ENCODE measurements at regions not wholly inside any gene's neighbourhood (a gene's known extent, or its start where the extent isn't known, plus 50 kb on each side); places are given as distances from the start of the nearest gene placed in this dataset.
"Not testable (repeated sequence)": the region's sequence is repeated elsewhere in the genome, so short reads cannot be mapped to it uniquely, and the experiment has no call there.

GRCh38 chr4:179695175-179695574, 2252.9 kb upstream of the AGA start:
- WGBS, 4 donors = 73 to 81% (median 77%) methylated on average over 5 of the region's 5 CpGs
- no peak for TF ChIP-seq POLR2A (IDR thresholded peaks at IDR 0.05)
- TF ChIP-seq, protein P1, sequence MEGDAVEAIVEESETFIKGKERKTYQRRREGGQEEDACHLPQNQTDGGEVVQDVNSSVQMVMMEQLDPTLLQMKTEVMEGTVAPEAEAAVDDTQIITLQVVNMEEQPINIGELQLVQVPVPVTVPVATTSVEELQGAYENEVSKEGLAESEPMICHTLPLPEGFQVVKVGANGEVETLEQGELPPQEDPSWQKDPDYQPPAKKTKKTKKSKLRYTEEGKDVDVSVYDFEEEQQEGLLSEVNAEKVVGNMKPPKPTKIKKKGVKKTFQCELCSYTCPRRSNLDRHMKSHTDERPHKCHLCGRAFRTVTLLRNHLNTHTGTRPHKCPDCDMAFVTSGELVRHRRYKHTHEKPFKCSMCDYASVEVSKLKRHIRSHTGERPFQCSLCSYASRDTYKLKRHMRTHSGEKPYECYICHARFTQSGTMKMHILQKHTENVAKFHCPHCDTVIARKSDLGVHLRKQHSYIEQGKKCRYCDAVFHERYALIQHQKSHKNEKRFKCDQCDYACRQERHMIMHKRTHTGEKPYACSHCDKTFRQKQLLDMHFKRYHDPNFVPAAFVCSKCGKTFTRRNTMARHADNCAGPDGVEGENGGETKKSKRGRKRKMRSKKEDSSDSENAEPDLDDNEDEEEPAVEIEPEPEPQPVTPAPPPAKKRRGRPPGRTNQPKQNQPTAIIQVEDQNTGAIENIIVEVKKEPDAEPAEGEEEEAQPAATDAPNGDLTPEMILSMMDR (IDR thresholded peaks at IDR 0.05) = no peak
- ATAC-seq (no peak), DNase-seq (no peak)
- Histone ChIP-seq H3K27me3 (no peaks in the 10 kb centered on the region), H3K27ac (no peak overlapping the region), H3K36me3 (no peaks in the 10 kb centered on the region), H3K4me3 (no peak overlapping the region), H3K9me3 (peaks cover 0 to 3% (median 0%) of the 10 kb centered on the region in 12 donors), H3K4me1 (no peaks in the 10 kb centered on the region)
- intact Hi-C loops (cut with DNase I) = no loop called here

- Histone ChIP-seq H3K4me1 (no peaks in the 10 kb centered on the region), H3K27me3 (no peaks in the 10 kb centered on the region), H3K9me3 (peaks cover 0 to 3% (median 0%) of the 10 kb centered on the region in 12 donors), H3K27ac (no peak overlapping the region), H3K4me3 (no peak overlapping the region), H3K36me3 (no peaks in the 10 kb centered on the region)
- DNase-seq (no peak), ATAC-seq (no peak)
- TF ChIP-seq, protein P1 (IDR thresholded peaks at IDR 0.05) = no peak
- TF ChIP-seq POLR2A (IDR thresholded peaks at IDR 0.05) = no peak
- intact Hi-C loops (cut with DNase I) = no loop called here
- 75 to 83% (median 81%) methylated on average over 5 of the region's 5 CpGs for WGBS, 4 donors
These were observed 2256.1 kb upstream of the AGA start for GRCh38 chr4:179698321-179698720.

DNA sequence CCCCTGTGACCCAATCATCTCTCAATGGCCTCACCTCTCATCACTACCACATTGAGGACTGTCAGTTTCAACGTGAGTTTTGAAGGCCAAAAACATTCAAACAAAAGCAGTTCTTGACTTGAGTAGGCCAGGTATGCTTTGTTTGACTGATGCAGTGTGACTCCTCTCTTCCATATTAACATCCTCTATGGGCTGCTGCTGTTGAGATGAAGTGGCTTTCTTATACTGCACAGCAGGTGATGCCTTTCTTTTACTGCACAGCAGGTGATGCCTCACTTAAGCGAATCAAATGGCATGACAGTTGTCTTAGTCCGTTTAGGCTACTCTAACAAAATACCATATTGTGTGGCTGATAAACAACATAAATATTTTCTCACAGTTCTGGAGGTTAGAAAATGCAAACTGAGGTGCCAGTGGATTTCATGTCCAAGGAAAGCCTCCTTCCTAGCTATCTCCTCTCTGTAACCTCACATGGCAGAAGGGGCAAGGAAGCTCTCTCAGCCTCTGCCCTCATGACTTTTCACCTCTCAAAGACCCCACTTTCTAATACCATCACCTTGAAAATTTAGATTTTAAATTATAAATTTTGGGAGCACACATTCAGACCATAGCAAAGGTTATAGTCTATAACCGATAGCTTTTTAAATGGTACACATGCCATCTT, 2267.9 kb upstream of the AGA start:
- no peak overlapping the region for H3K27ac ChIP-seq
- peaks cover 0 to 5% (median 0%) of the 10 kb centered on the region in 12 donors for H3K9me3 ChIP-seq
- DNase-seq (no peak), ATAC-seq (no peak)
- H3K27me3 ChIP-seq = no peaks in the 10 kb centered on the region
- intact Hi-C loops (cut with DNase I) = no loop called here
- no peaks in the 10 kb centered on the region for H3K36me3 ChIP-seq
- TF ChIP-seq, protein P1 (IDR thresholded peaks at IDR 0.05) = no peak
- no peak for TF ChIP-seq POLR2A (IDR thresholded peaks at IDR 0.05)
- no peak overlapping the region for H3K4me3 ChIP-seq
- 47 to 60% (median 48%) methylated on average over 4 of the region's 4 CpGs for WGBS, 4 donors
- H3K4me1 ChIP-seq = no peaks in the 10 kb centered on the region

DNA sequence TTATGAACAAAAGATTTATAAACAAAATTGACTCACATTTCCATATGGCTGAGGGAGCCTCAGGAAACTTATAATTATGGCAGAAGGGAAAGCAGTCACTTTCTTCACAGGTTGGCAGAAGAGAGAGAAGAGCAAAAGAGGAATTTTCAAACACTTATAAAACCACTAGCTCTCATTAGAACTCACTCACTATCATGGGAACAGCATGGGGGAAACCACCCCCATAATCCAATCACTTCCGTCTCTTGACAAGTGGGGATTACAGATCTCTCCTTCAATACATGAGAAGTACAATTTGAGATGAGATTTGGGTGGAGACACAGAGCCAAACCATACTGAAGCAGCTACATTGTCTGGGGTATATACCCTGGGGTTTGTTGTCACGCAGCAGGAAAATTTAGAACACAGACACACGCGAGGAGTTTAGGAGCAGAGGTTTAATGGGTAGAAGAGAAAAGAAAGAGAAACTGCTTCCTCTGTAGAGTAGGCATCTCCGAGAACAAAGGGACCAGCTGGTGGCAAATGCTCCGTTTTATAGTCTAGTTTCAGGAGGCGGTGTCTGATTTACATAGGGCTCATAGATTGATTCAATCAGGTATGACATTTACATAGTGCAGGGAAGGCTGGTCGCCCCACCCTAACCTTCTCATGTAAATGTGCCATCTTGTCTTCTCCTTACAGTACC, 2277.7 kb upstream of the AGA start:
- Histone ChIP-seq H3K36me3 (no peaks in the 10 kb centered on the region), H3K27ac (no peak overlapping the region), H3K4me1 (no peaks in the 10 kb centered on the region), H3K27me3 (no peaks in the 10 kb centered on the region), H3K4me3 (no peak overlapping the region), H3K9me3 (peaks cover 0 to 10% (median 0%) of the 10 kb centered on the region in 12 donors)
- 88 to 94% (median 89%) methylated on average over 8 of the region's 8 CpGs for WGBS, 4 donors
- TF ChIP-seq POLR2A (IDR thresholded peaks at IDR 0.05) = no peak
- TF ChIP-seq, protein P1 (IDR thresholded peaks at IDR 0.05) = no peak
- ATAC-seq = no peak
- DNase-seq = no peak
- intact Hi-C loops (cut with DNase I) = no loop called here

GRCh38 chr4:179726491-179726890, 2284.3 kb upstream of the AGA start:
- WGBS, 4 donors = 72 to 86% (median 78%) methylated on average over 6 of the region's 6 CpGs
- H3K4me1 ChIP-seq; DNase-seq; H3K27me3 ChIP-seq; H3K27ac ChIP-seq; ATAC-seq; H3K4me3 ChIP-seq; intact Hi-C loops (cut with DNase I); H3K36me3 ChIP-seq; H3K9me3 ChIP-seq: not testable (repeated sequence)

Data from heart left ventricle (tissue), 16 donors.